Activated T-cell treated with anti-CD3 and anti-CD28 coated beads for 1 hour (primary cell): ENCODE measurements at regions not wholly inside any gene's neighbourhood (a gene's known extent, or its start where the extent isn't known, plus 50 kb on each side); places are given as distances from the start of the nearest gene placed in this dataset.

Experiments
- DNase-seq: peaks from one replicate; pipeline ENCODE4 v3.0.0-alpha.2; 2020; ENCODE audit warnings: low read depth

DNA sequence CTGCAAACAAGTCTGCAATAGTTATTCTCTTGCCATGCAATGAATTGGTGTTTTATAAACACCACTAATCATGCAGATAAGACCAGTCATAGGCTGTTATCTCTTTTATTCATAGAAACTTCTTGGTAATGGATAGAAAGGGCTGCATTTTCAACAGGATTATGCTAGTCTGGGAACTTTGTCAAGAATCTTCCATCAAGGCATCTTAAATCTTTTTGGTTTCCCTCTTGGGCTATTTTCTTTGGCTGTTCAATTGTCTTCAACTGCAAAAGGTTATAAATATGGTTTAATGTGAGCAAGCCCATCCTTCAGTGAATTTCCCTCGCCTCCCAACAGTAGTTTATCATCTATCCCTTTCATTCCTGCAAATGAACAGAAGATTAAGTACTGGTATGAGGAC, 59.0 kb upstream of the MINAR1 start:
- DNase-seq = no peak

DNA sequence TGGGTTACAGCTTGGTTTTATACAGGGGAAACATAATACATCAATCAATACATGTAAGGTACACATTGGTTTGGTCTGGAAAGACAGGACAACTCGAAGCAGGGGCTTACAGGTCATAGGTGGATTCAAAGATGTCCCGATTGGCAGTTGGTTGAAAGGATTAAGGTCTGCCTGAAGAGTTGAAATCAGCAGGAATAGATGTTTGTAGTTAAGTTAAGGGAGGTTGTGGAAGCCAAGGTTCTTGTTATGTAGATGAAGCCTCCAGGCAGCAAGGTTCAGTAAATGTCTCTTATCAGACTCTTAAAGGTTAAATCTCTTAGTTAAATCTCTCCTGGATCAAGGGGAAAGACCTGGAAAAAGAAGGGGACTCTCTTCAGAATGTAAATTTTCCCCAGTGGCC, 58.4 kb upstream of the MINAR1 start:
- no peak for DNase-seq

- no peak for DNase-seq
Measured at GRCh38 chr15:79376383-79376782, 55.8 kb upstream of the MINAR1 start.

- DNase-seq = no peak
Measured at GRCh38 chr15:79378394-79379109, 53.6 kb upstream of the MINAR1 start.

GRCh38 chr15:79380755-79381497, 51.2 kb upstream of the MINAR1 start:
- peak; percentile 73 for DNase-seq

DNA sequence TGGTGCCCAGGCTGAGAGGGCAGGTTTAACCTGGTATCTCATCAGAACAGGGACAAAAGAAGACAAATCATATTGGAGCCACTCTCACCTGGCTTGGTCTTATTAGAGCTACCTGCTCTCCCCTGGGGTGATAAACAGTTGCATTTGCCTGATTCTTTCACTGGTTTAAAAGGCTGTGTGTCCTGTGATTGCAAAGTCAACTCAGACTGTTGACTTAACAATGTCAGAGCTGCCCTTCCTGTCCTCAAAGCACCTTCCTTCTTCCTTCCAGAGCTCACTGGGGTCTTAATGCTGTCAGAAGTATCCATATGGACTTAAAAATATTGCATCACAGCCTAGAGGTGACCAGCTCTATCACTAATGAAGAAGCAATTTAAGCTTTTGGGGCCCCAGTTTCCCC, 50.5 kb upstream of the MINAR1 start:
- no peak for DNase-seq
